K562 (cell line): ENCODE measurements at regions not wholly inside any gene's neighbourhood (a gene's known extent, or its start where the extent isn't known, plus 50 kb on each side); places are given as distances from the start of the nearest gene placed in this dataset.

ENCODE experiments used
- ATAC-seq: fragments of 200-7000 bp; cut with Tn5 transposase; 3 replicates; pipeline ENCODE4 v1.9.1; 2020; ENCODE audit warnings: moderate library complexity
- BruUV-seq: library from RNA; stranded (reverse); fragments of 400-500 nt; replicated peaks from 2 replicates; lab custom pipeline; 2021; lab: Mats Ljungman, UMichigan
- CTCF ChIA-PET: fragments of 300-600 bp; formaldehyde crosslinking; extraction: SDS; loops from one replicate; lab custom pipeline; 2021; ENCODE audit warnings: low intra/inter-chr PET ratio; lab: Yijun Ruan, JAX
- POLR2A ChIA-PET: fragments of 300-600, 350-650 bp; sonication (Branson Sonifier 250); formaldehyde crosslinking; extraction: SDS; loops from one replicate; lab custom pipeline; 2021; ENCODE audit warnings: antibody characterized with exemption, inconsistent platforms; lab: Yijun Ruan, JAX
- DNase-seq, 4 experiments: peaks; one replicate each; pipeline versions ENCODE4 v3.0.0 to v3.0.0-alpha.2; 2011 to 2018; ENCODE audit warnings: low spot score in 3 of 4, mixed read lengths in 3 of 4; ENCODE audit errors: extremely low read depth in 1 of 4
- FAIRE-seq: peaks from 2 replicates; lab custom pipeline; 2011; peaks lifted over from hg19 to GRCh38; lab: Jason Lieb, UNC
- H2AFZ ChIP-seq: 2 replicates; pipeline ENCODE4 v1.6.0; 2011; ENCODE audit warnings: low read depth, low read length, control low read depth, inconsistent platforms
- H3K27ac ChIP-seq: fragments of 200-600 bp; 3 replicates; pipeline ENCODE4 v1.8.0; 2011; ENCODE audit warnings: low read depth, mild to moderate bottlenecking, control low read depth, inconsistent platforms, low read length, moderate library complexity, mixed read lengths; ENCODE audit errors: extremely low read depth
- H3K27me3 ChIP-seq, 2 experiments: fragments of 300-600 bp in 1 of 2; 2 replicates in 1 of 2; 3 replicates in 1 of 2; pipeline versions ENCODE4 v1.6.0 to v1.8.0; 2011; ENCODE audit warnings: inconsistent platforms in 2 of 2, low read length in 2 of 2, mild to moderate bottlenecking in 1 of 2, mixed read lengths in 1 of 2, moderate library complexity in 1 of 2; ENCODE audit not compliant: control insufficient read depth in 2 of 2, insufficient read depth in 2 of 2
- H3K36me3 ChIP-seq: fragments of 300-600 bp; 3 replicates; pipeline ENCODE4 v1.8.0; 2011; ENCODE audit warnings: mild to moderate bottlenecking, low read length, inconsistent platforms; ENCODE audit not compliant: control insufficient read depth, insufficient read depth
- H3K4me1 ChIP-seq, 2 experiments: fragments of 200-600 bp in 1 of 2; replicated peaks in 1 of 2; 2 replicates in 1 of 2; 3 replicates in 1 of 2; pipeline versions ENCODE4 v1.5.1 to v1.8.0; 2011; ENCODE audit warnings: inconsistent platforms in 2 of 2, low read length in 2 of 2, mild to moderate bottlenecking in 1 of 2, mixed read lengths in 1 of 2, moderate library complexity in 1 of 2; ENCODE audit not compliant: control insufficient read depth in 2 of 2, insufficient read depth in 2 of 2
- H3K4me2 ChIP-seq: 2 replicates; pipeline ENCODE4 v1.6.1; 2011; ENCODE audit warnings: low read length, control low read depth, inconsistent platforms, mixed read lengths; ENCODE audit not compliant: insufficient read depth
- H3K4me3 ChIP-seq: fragments of 200-600 bp; sonication (generic), shearing (Covaris generic); 2 replicates; pipeline ENCODE4 v1.5.1; 2016; ENCODE audit warnings: control low read depth, inconsistent platforms
- H3K79me2 ChIP-seq: fragments of 200-600 bp; 3 replicates; pipeline ENCODE4 v1.8.0; 2011; ENCODE audit warnings: low read length, inconsistent platforms; ENCODE audit not compliant: control insufficient read depth, insufficient read depth
- H3K9ac ChIP-seq, 2 experiments: 2 replicates each; pipeline versions ENCODE4 v1.6.0 to v1.6.1; 2011; ENCODE audit warnings: low read depth in 2 of 2, low read length in 2 of 2, control low read depth in 1 of 2, inconsistent platforms in 1 of 2, mild to moderate bottlenecking in 1 of 2, mixed read lengths in 1 of 2; ENCODE audit not compliant: insufficient read depth in 1 of 2
- H3K9me1 ChIP-seq: one replicate; pipeline ENCODE4 v1.6.0; 2011; ENCODE audit warnings: inconsistent platforms, mild to moderate bottlenecking, low read length, moderate library complexity; ENCODE audit not compliant: control insufficient read depth, insufficient read depth
- H3K9me3 ChIP-seq: replicated peaks from 2 replicates; pipeline ENCODE4 v1.5.1; 2011; ENCODE audit warnings: low read depth, low read length, inconsistent platforms; ENCODE audit not compliant: control insufficient read depth, insufficient read depth
- H4K20me1 ChIP-seq: replicated peaks from 2 replicates; pipeline ENCODE4 v1.6.1; 2011; ENCODE audit warnings: low read length, inconsistent platforms, mixed read lengths; ENCODE audit not compliant: control insufficient read depth, insufficient read depth
- BCL6 ChIP-seq: fragments of 250-450 bp; sonication (Bioruptor Pico); IDR thresholded peaks from 2 replicates; pipeline ENCODE4 v1.4.0; 2020
- BRF1 ChIP-seq: IDR thresholded peaks from 3 replicates; pipeline ENCODE4 v1.6.1; 2011; ENCODE audit warnings: borderline replicate concordance, mild to moderate bottlenecking; ENCODE audit not compliant: insufficient read length; ENCODE audit errors: extremely low read depth
- FIP1L1 ChIP-seq: fragments of 200-400 bp; formaldehyde crosslinking; IDR thresholded peaks from 2 replicates; pipeline ENCODE4 v1.6.1; 2018; ENCODE audit warnings: mild to moderate bottlenecking, low read depth, low read length; ENCODE audit not compliant: poor library complexity, severe bottlenecking
- ID3 ChIP-seq, 2 experiments: fragments of 250-450 bp in 1 of 2; fragments of 450-650 bp in 1 of 2; sonication (Bioruptor Pico) in 1 of 2; IDR thresholded peaks; 2 replicates each; pipeline versions ENCODE4 v1.6.1 to v1.8.0; 2016 to 2021; ENCODE audit warnings: mild to moderate bottlenecking in 2 of 2, moderate library complexity in 2 of 2, missing compliant biosample characterization in 1 of 2, missing genetic modification characterization in 1 of 2
- KDM2B ChIP-seq: fragments of 250-450 bp; sonication (Bioruptor Pico); IDR thresholded peaks from 2 replicates; pipeline ENCODE4 v1.8.0; 2021; ENCODE audit warnings: mild to moderate bottlenecking, moderate library complexity
- NFYB ChIP-seq: IDR thresholded peaks from 2 replicates; pipeline ENCODE4 v1.6.1; 2011; ENCODE audit warnings: mild to moderate bottlenecking, moderate library complexity; ENCODE audit not compliant: insufficient read length; ENCODE audit errors: extremely low read depth
- NR2C1 ChIP-seq, 2 experiments: fragments of 450-650 bp; IDR thresholded peaks; 2 replicates each; pipeline ENCODE4 v1.6.1; 2017; ENCODE audit warnings: mild to moderate bottlenecking in 2 of 2, antibody characterized with exemption in 1 of 2, inconsistent platforms in 1 of 2, missing compliant biosample characterization in 1 of 2, missing genetic modification characterization in 1 of 2
- NRF1 ChIP-seq, 2 experiments: fragments of 450-650 bp; IDR thresholded peaks in 1 of 2; conservative IDR thresholded peaks in 1 of 2; 2 replicates each; pipeline ENCODE4 v1.6.1; 2014; ENCODE audit warnings: mild to moderate bottlenecking in 2 of 2
- SAP30 ChIP-seq: fragments of 200-600 bp; sonication (generic); IDR thresholded peaks from 2 replicates; pipeline ENCODE4 v1.6.1; 2012; ENCODE audit warnings: borderline replicate concordance, low read depth, mild to moderate bottlenecking, moderate library complexity, low read length, control low read depth, inconsistent platforms; ENCODE audit not compliant: insufficient read depth, poor library complexity, severe bottlenecking
- TFAP4 ChIP-seq: sonication (generic); formaldehyde crosslinking; IDR thresholded peaks from 2 replicates; pipeline ENCODE4 v1.8.0; 2022; ENCODE audit warnings: missing genetic modification reagents, mild to moderate bottlenecking, moderate library complexity, borderline replicate concordance
- WGBS: fragments of 100-300 bp; shearing (Covaris generic); methylation state at CpG from one replicate; pipeline ENCODE4 v1.1.6; 2016; ENCODE audit warnings: low coverage, mixed read lengths; ENCODE audit not compliant: insufficient coverage; ENCODE audit errors: missing lambda C conversion rate; 5-methylcytosine and 5-hydroxymethylcytosine counted together
- in situ Hi-C: fragments of 300-500 bp; cut with MboI; formaldehyde crosslinking; loops from 4 replicates; pipeline ENCODE4 v1.15.0; 2018; ENCODE audit warnings: inconsistent platforms, mixed read lengths
- intact Hi-C: fragments of 100-400 bp; cut with micrococcal nuclease; formaldehyde crosslinking; loops from 2 replicates; pipeline ENCODE4 v1.14.2; 2022
- TF ChIP-seq, protein P1 (sequence below), 2 experiments: fragments of 200-800 bp in 1 of 2; sonication (Bioruptor generic) in 1 of 2; sonication (generic) in 1 of 2; formaldehyde crosslinking in 1 of 2; IDR thresholded peaks in 1 of 2; conservative IDR thresholded peaks in 1 of 2; 2 replicates each; pipeline versions ENCODE4 v1.5.0 to v1.6.1; 2016 to 2020; ENCODE audit warnings: missing compliant biosample characterization in 1 of 2, missing genetic modification characterization in 1 of 2, missing genetic modification reagents in 1 of 2
- TF ChIP-seq, protein P2 (sequence below): sonication (generic); formaldehyde crosslinking; IDR thresholded peaks from 2 replicates; pipeline ENCODE4 v1.8.0; 2022; ENCODE audit warnings: missing genetic modification reagents, mild to moderate bottlenecking, borderline replicate concordance
- TF ChIP-seq, protein P3 (sequence below): fragments of 450-650 bp; IDR thresholded peaks from 2 replicates; pipeline ENCODE4 v1.6.1; 2016; ENCODE audit warnings: low read depth, mild to moderate bottlenecking, moderate library complexity
- TF ChIP-seq, protein P4 (sequence below): fragments of 450-650 bp; formaldehyde crosslinking; IDR thresholded peaks from 2 replicates; pipeline ENCODE4 v1.4.0; 2022; ENCODE audit warnings: missing genetic modification characterization

GRCh38 chr13:71209217-71209616 is 657.8 kb downstream of the DACH1 start:
- Histone ChIP-seq H4K20me1 (no peaks in the 10 kb centered on the region), H3K4me3 (no peak overlapping the region), H3K9ac (no peak overlapping the region), H3K4me2 (no peak overlapping the region), H3K79me2 (no peaks in the 10 kb centered on the region), H3K9me3 (no peaks in the 10 kb centered on the region), H3K36me3 (no peaks in the 10 kb centered on the region), H3K27ac (no peak overlapping the region), H3K4me1 (no peaks in the 10 kb centered on the region), H2AFZ (no peak overlapping the region), H3K9me1 (no peaks in the 10 kb centered on the region), H3K27me3 (no peaks in the 10 kb centered on the region)
- DNase-seq: no peak
- no peak for ATAC-seq
- POLR2A ChIA-PET: no interaction called here
- FAIRE-seq: no peak
- WGBS: 5% methylated on average over 2 of the region's 2 CpGs
- TF ChIP-seq, protein P1, sequence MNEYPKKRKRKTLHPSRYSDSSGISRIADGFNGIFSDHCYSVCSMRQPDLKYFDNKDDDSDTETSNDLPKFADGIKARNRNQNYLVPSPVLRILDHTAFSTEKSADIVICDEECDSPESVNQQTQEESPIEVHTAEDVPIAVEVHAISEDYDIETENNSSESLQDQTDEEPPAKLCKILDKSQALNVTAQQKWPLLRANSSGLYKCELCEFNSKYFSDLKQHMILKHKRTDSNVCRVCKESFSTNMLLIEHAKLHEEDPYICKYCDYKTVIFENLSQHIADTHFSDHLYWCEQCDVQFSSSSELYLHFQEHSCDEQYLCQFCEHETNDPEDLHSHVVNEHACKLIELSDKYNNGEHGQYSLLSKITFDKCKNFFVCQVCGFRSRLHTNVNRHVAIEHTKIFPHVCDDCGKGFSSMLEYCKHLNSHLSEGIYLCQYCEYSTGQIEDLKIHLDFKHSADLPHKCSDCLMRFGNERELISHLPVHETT (CRISPR knock-in tag; conservative IDR thresholded peaks at IDR 0.05 in 1 of 2, IDR thresholded peaks at IDR 0.05 in 1 of 2): no peak
- TF ChIP-seq FIP1L1 (no peak), BRF1 (no peak), NR2C1 (IDR thresholded peaks at IDR 0.05) (no peak), NR2C1 (tag; IDR thresholded peaks at IDR 0.05) (no peak), NFYB (no peak), BCL6 (CRISPR knock-in tag) (no peak), NRF1 (conservative IDR thresholded peaks at IDR 0.05 in 1 of 2, IDR thresholded peaks at IDR 0.05 in 1 of 2) (no peak), TFAP4 (CRISPR knock-in tag) (no peak), SAP30 (no peak), ID3 (CRISPR knock-in tag; IDR thresholded peaks at IDR 0.05) (no peak), ID3 (tag; IDR thresholded peaks at IDR 0.05) (no peak), KDM2B (CRISPR knock-in tag) (no peak)
- TF ChIP-seq, protein P2, sequence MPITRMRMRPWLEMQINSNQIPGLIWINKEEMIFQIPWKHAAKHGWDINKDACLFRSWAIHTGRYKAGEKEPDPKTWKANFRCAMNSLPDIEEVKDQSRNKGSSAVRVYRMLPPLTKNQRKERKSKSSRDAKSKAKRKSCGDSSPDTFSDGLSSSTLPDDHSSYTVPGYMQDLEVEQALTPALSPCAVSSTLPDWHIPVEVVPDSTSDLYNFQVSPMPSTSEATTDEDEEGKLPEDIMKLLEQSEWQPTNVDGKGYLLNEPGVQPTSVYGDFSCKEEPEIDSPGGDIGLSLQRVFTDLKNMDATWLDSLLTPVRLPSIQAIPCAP (CRISPR knock-in tag): no peak
- TF ChIP-seq, protein P3, sequence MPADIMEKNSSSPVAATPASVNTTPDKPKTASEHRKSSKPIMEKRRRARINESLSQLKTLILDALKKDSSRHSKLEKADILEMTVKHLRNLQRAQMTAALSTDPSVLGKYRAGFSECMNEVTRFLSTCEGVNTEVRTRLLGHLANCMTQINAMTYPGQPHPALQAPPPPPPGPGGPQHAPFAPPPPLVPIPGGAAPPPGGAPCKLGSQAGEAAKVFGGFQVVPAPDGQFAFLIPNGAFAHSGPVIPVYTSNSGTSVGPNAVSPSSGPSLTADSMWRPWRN: no peak
- TF ChIP-seq, protein P4, sequence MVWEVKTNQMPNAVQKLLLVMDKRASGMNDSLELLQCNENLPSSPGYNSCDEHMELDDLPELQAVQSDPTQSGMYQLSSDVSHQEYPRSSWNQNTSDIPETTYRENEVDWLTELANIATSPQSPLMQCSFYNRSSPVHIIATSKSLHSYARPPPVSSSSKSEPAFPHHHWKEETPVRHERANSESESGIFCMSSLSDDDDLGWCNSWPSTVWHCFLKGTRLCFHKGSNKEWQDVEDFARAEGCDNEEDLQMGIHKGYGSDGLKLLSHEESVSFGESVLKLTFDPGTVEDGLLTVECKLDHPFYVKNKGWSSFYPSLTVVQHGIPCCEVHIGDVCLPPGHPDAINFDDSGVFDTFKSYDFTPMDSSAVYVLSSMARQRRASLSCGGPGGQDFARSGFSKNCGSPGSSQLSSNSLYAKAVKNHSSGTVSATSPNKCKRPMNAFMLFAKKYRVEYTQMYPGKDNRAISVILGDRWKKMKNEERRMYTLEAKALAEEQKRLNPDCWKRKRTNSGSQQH: no peak
- CTCF ChIA-PET: no interaction called here
- no TSS peak for BruUV-seq
- intact Hi-C loops (no loop called here), in situ Hi-C loops (no loop called here)
